ENCODE measurements at regions not wholly inside any gene's neighbourhood (a gene's known extent, or its start where the extent isn't known, plus 50 kb on each side); places are given as distances from the start of the nearest gene placed in this dataset.

GRCh38 chr4:181982856-181983255, 260.3 kb upstream of the TENM3 start:
- ChIA-PET CTCF (ENCODE audit: low intra/inter-chr PET ratio, low total read pairs) (no interaction called here), POLR2A (no interaction called here)
- Histone ChIP-seq H3K9me3 (ENCODE audit: low read length) (no peaks in the 10 kb centered on the region), H3K27me3 (ENCODE audit: control insufficient read depth in 1 of 2, insufficient read depth in 2 of 2, low read length in 2 of 2) (no peaks in the 10 kb centered on the region), H3K27ac (ENCODE audit: extremely low read length, insufficient read depth, low read length) (no peak overlapping the region), H3K4me2 (ENCODE audit: low read depth, low read length) (no peak overlapping the region), H3K79me2 (ENCODE audit: insufficient read depth, low read length) (no peaks in the 10 kb centered on the region), H3K36me3 (replicated peaks in 1 of 2; ENCODE audit: control insufficient read depth in 1 of 2, insufficient read depth in 2 of 2, low read length in 2 of 2) (no peaks in the 10 kb centered on the region), H2AFZ (ENCODE audit: low read length) (no peak overlapping the region), H3K9ac (ENCODE audit: insufficient read depth, low read depth, low read length) (no peak overlapping the region), H3K4me3 (replicated peaks in 1 of 3; ENCODE audit: insufficient read depth in 1 of 3, low read depth in 2 of 3, low read length in 3 of 3) (no peak overlapping the region), H4K20me1 (ENCODE audit: insufficient read depth, low read length) (no peaks in the 10 kb centered on the region), H3K4me1 (ENCODE audit: insufficient read depth, low read length) (no peaks in the 10 kb centered on the region)
- intact Hi-C loops (cut with micrococcal nuclease; ENCODE audit: unreplicated experiment): no loop called here
- BruUV-seq (replicated peaks): no TSS peak
- FAIRE-seq: no peak
- no peak for TF ChIP-seq BORCS8-MEF2B (CRISPR knock-in tag; IDR thresholded peaks at IDR 0.05)
- no peak for TF ChIP-seq ZMYM2 (CRISPR knock-in tag; IDR thresholded peaks at IDR 0.05)
- no peak for TF ChIP-seq MAFF (IDR thresholded peaks at IDR 0.05; ENCODE audit: low read depth, low read length)
- TF ChIP-seq ZNF7 (CRISPR knock-in tag; IDR thresholded peaks at IDR 0.05): no peak
- no peak for TF ChIP-seq ZMAT3 (CRISPR knock-in tag; conservative IDR thresholded peaks at IDR 0.05)
- no peak for TF ChIP-seq PBX2 (CRISPR knock-in tag; IDR thresholded peaks at IDR 0.05)
- TF ChIP-seq FOXA1 (IDR thresholded peaks at IDR 0.05): no peak
- TF ChIP-seq FOXA1 (CRISPR knock-in tag; IDR thresholded peaks at IDR 0.05): no peak
- TF ChIP-seq ZFP36 (IDR thresholded peaks at IDR 0.05; ENCODE audit: borderline replicate concordance, low read depth, low read length, partially characterized antibody): no peak
- TF ChIP-seq SNRNP70 (IDR thresholded peaks at IDR 0.05; ENCODE audit: low read depth, low read length): no peak
- no peak for TF ChIP-seq RCOR2 (CRISPR knock-in tag; IDR thresholded peaks at IDR 0.05)
- TF ChIP-seq PCBP2 (optimal IDR thresholded peaks at IDR 0.05; ENCODE audit: low read depth, low read length, poor library complexity, severe bottlenecking): no peak
- TF ChIP-seq JUNB (CRISPR knock-in tag; IDR thresholded peaks at IDR 0.05; ENCODE audit: borderline replicate concordance): no peak
- no peak for TF ChIP-seq ZNF343 (CRISPR knock-in tag; IDR thresholded peaks at IDR 0.05)
- no peak for TF ChIP-seq NFYC (CRISPR knock-in tag; IDR thresholded peaks at IDR 0.05)
- TF ChIP-seq TFE3 (CRISPR knock-in tag; IDR thresholded peaks at IDR 0.05): no peak
- TF ChIP-seq ZBTB7B (CRISPR knock-in tag; IDR thresholded peaks at IDR 0.05): no peak
- no peak for TF ChIP-seq RARG (CRISPR knock-in tag; IDR thresholded peaks at IDR 0.05; ENCODE audit: low read depth)
- TF ChIP-seq MTF1 (CRISPR knock-in tag; IDR thresholded peaks at IDR 0.05): no peak
- no peak for TF ChIP-seq ZBTB8A (CRISPR knock-in tag; IDR thresholded peaks at IDR 0.05; ENCODE audit: borderline replicate concordance, low read depth)
- in situ Hi-C loops (cut with HindIII; ENCODE audit: extremely low pct_ligation_motif_present, low pct_unique_long_range_greater_than_20kb): no loop called here
- no peak for DNase-seq (ENCODE audit: low spot score)
- ATAC-seq: no peak
- WGBS (ENCODE audit: low lambda C conversion rate): 3% methylated on average over 6 of the region's 6 CpGs

Data from HepG2 (cell line).